GM23338 (cell line): ENCODE measurements at regions not wholly inside any gene's neighbourhood (a gene's known extent, or its start where the extent isn't known, plus 50 kb on each side); places are given as distances from the start of the nearest gene placed in this dataset.

Experiments
- ATAC-seq: fragments of 200-7000 bp; cut with Tn5 transposase; 3 replicates; pipeline ENCODE4 v1.9.1; 2020
- DNase-seq: peaks from one replicate; pipeline ENCODE4 v3.0.0-alpha.2; 2015; ENCODE audit warnings: low spot score
- H2AFZ ChIP-seq: fragments of 200-600 bp; sonication (generic); 2 replicates; pipeline ENCODE4 v1.8.0; 2016; ENCODE audit warnings: antibody characterized with exemption, mild to moderate bottlenecking, moderate library complexity
- H3F3A ChIP-seq: fragments of 200-600 bp; sonication (generic); replicated peaks from 2 replicates; pipeline ENCODE4 v1.8.0; 2017; ENCODE audit warnings: antibody characterized with exemption, mixed run types, low read depth
- H3K27ac ChIP-seq: fragments of 200-600 bp; sonication (generic); 2 replicates; pipeline ENCODE4 v1.6.1; 2016; ENCODE audit warnings: low read depth
- H3K27me3 ChIP-seq: fragments of 200-600 bp; sonication (generic); 2 replicates; pipeline ENCODE4 v1.8.0; 2016; ENCODE audit warnings: mild to moderate bottlenecking, mixed run types, moderate library complexity; ENCODE audit not compliant: insufficient read depth
- H3K36me3 ChIP-seq: fragments of 200-600 bp; sonication (generic); 2 replicates; pipeline ENCODE4 v1.8.0; 2016; ENCODE audit warnings: mild to moderate bottlenecking; ENCODE audit not compliant: insufficient read depth
- H3K4me1 ChIP-seq: fragments of 200-600 bp; sonication (generic); 2 replicates; pipeline ENCODE4 v1.8.0; 2016; ENCODE audit warnings: mild to moderate bottlenecking, moderate library complexity; ENCODE audit not compliant: insufficient read depth
- H3K4me2 ChIP-seq: fragments of 200-600 bp; sonication (generic); 2 replicates; pipeline ENCODE4 v1.7.1; 2017; ENCODE audit warnings: mixed run types
- H3K4me3 ChIP-seq: fragments of 200-600 bp; sonication (generic); 2 replicates; pipeline ENCODE4 v1.6.1; 2016; ENCODE audit warnings: mixed run types
- H3K79me2 ChIP-seq: fragments of 200-600 bp; sonication (generic); replicated peaks from 2 replicates; pipeline ENCODE4 v1.8.0; 2017; ENCODE audit warnings: mild to moderate bottlenecking; ENCODE audit not compliant: insufficient read depth
- H3K9me2 ChIP-seq: fragments of 200-600 bp; sonication (generic); 2 replicates; pipeline ENCODE4 v1.8.0; 2017; ENCODE audit not compliant: insufficient read depth
- H4K20me1 ChIP-seq: fragments of 200-600 bp; sonication (generic); replicated peaks from 2 replicates; pipeline ENCODE4 v1.8.0; 2017; ENCODE audit warnings: mild to moderate bottlenecking; ENCODE audit not compliant: insufficient read depth
- H3K27ac Mint-ChIP-seq: 2 replicates; pipeline ENCODE4 v1.8.0; 2020; ENCODE audit warnings: inconsistent platforms, mild to moderate bottlenecking, moderate library complexity, mixed read lengths
- H3K27me3 Mint-ChIP-seq: 3 replicates; pipeline ENCODE4 v1.8.0; 2022; ENCODE audit warnings: low read depth, mild to moderate bottlenecking, moderate library complexity, mixed read lengths, inconsistent platforms; ENCODE audit not compliant: insufficient read depth, poor library complexity
- H3K36me3 Mint-ChIP-seq: 3 replicates; pipeline ENCODE4 v1.8.0; 2021; ENCODE audit warnings: low read depth, mild to moderate bottlenecking, inconsistent platforms, moderate library complexity, mixed read lengths
- H3K4me1 Mint-ChIP-seq: 3 replicates; pipeline ENCODE4 v1.8.0; 2020; ENCODE audit warnings: mild to moderate bottlenecking, inconsistent platforms, mixed read lengths
- H3K4me3 Mint-ChIP-seq: 3 replicates; pipeline ENCODE4 v1.8.0; 2021; ENCODE audit warnings: moderate library complexity, mild to moderate bottlenecking, inconsistent platforms, mixed read lengths
- H3K9me3 Mint-ChIP-seq: 3 replicates; pipeline ENCODE4 v1.8.0; 2020; ENCODE audit warnings: moderate library complexity, mild to moderate bottlenecking, inconsistent platforms, mixed read lengths
- CREB1 ChIP-seq: fragments of 250-450 bp; sonication (Bioruptor Pico); IDR thresholded peaks from 2 replicates; pipeline ENCODE4 v1.5.0; 2020; ENCODE audit warnings: low read depth, mild to moderate bottlenecking, moderate library complexity
- CTCF ChIP-seq, 2 experiments: fragments of 200-600 bp in 1 of 2; sonication (generic) in 1 of 2; conservative IDR thresholded peaks; 2 replicates each; pipeline versions ENCODE4 v1.5.1 to v1.6.1; 2016 to 2017; ENCODE audit warnings: antibody characterized with exemption in 2 of 2, low read depth in 2 of 2, mild to moderate bottlenecking in 2 of 2, moderate library complexity in 1 of 2
- ETS1 ChIP-seq: IDR thresholded peaks from 2 replicates; pipeline ENCODE4 v1.6.1; 2016; ENCODE audit warnings: antibody characterized with exemption
- EZH2 ChIP-seq: fragments of 200-600 bp; sonication (generic); IDR thresholded peaks from one replicate; pipeline ENCODE4 v1.8.0; 2017; ENCODE audit warnings: antibody characterized with exemption, mild to moderate bottlenecking, low read depth; ENCODE audit not compliant: unreplicated experiment
- EZH2phosphoT487 ChIP-seq: fragments of 200-600 bp; sonication (generic); IDR thresholded peaks from one replicate; pipeline ENCODE4 v1.8.1; 2018; ENCODE audit warnings: antibody characterized with exemption; ENCODE audit not compliant: unreplicated experiment
- JUNB ChIP-seq: IDR thresholded peaks from one replicate; pipeline ENCODE4 v1.6.1; 2016; ENCODE audit warnings: antibody characterized with exemption; ENCODE audit not compliant: unreplicated experiment
- NANOG ChIP-seq: IDR thresholded peaks from 2 replicates; pipeline ENCODE4 v1.6.1; 2016; ENCODE audit warnings: antibody characterized with exemption, borderline replicate concordance
- POLR2AphosphoS5 ChIP-seq: IDR thresholded peaks from 2 replicates; pipeline ENCODE4 v1.6.1; 2016; ENCODE audit warnings: antibody characterized with exemption, low read depth
- STAT1 ChIP-seq: IDR thresholded peaks from one replicate; pipeline ENCODE4 v1.6.1; 2016; ENCODE audit warnings: antibody characterized with exemption; ENCODE audit not compliant: unreplicated experiment
- ZNF114 ChIP-seq: fragments of 250-450 bp; sonication (Bioruptor Pico); IDR thresholded peaks from 2 replicates; pipeline ENCODE4 v1.5.0; 2020; ENCODE audit warnings: mild to moderate bottlenecking, moderate library complexity
- ZNF331 ChIP-seq: fragments of 250-450 bp; sonication (Bioruptor Pico); IDR thresholded peaks from 2 replicates; pipeline ENCODE4 v1.5.0; 2020; ENCODE audit warnings: low read depth, mild to moderate bottlenecking, moderate library complexity
- TF ChIP-seq, protein P1 (sequence below): IDR thresholded peaks from one replicate; pipeline ENCODE4 v1.6.1; 2018; ENCODE audit warnings: antibody characterized with exemption; ENCODE audit not compliant: unreplicated experiment
- TF ChIP-seq, protein P2 (sequence below): fragments of 250-450 bp; sonication (Bioruptor Pico); IDR thresholded peaks from 2 replicates; pipeline ENCODE4 v1.5.0; 2020; ENCODE audit warnings: mild to moderate bottlenecking, moderate library complexity

DNA sequence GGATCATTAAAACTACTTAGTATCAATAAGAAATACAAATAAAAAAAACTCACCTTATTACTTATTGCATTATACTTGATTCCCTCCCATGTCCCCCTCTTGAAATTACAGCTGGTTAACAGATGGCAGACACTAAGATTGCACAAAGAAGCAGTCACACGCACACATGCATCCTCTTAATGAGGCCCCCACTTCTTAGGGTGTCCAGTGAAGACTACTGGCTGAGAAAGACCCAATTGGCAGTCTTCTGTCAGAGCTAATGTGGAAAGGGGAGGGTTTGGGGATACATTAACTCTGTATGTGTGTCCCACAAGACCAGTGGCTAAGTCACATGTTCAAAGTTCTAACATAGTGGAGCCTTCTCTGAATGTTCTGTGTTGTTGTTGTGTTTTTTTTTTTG is 210.7 kb downstream of the MTX2 start:
- no peak for DNase-seq

More for the DNA sequence above, 210.7 kb downstream of the MTX2 start:
- H3K4me3 ChIP-seq = no peak overlapping the region
- no peak overlapping the region for H3K4me2 ChIP-seq
- Mint-ChIP-seq H3K27ac (no peak overlapping the region), H3K4me3 (no peak overlapping the region), H3K36me3 (no peaks in the 10 kb centered on the region), H3K4me1 (no peaks in the 10 kb centered on the region), H3K9me3 (no peaks in the 10 kb centered on the region; the same call in 2 of the 3 replicates), H3K27me3 (peaks cover 4% of the 10 kb centered on the region)
- no peaks in the 10 kb centered on the region for H3K36me3 ChIP-seq
- H4K20me1 ChIP-seq = no peaks in the 10 kb centered on the region
- H2AFZ ChIP-seq = no peak overlapping the region
- no peak for TF ChIP-seq NANOG
- no peak for TF ChIP-seq EZH2phosphoT487
- no peak for TF ChIP-seq ETS1
- TF ChIP-seq POLR2AphosphoS5 = no peak
- TF ChIP-seq ZNF114 (CRISPR knock-in tag) = no peak
- TF ChIP-seq EZH2 = no peak
- TF ChIP-seq STAT1 = no peak
- TF ChIP-seq JUNB = no peak
- TF ChIP-seq, protein P1, sequence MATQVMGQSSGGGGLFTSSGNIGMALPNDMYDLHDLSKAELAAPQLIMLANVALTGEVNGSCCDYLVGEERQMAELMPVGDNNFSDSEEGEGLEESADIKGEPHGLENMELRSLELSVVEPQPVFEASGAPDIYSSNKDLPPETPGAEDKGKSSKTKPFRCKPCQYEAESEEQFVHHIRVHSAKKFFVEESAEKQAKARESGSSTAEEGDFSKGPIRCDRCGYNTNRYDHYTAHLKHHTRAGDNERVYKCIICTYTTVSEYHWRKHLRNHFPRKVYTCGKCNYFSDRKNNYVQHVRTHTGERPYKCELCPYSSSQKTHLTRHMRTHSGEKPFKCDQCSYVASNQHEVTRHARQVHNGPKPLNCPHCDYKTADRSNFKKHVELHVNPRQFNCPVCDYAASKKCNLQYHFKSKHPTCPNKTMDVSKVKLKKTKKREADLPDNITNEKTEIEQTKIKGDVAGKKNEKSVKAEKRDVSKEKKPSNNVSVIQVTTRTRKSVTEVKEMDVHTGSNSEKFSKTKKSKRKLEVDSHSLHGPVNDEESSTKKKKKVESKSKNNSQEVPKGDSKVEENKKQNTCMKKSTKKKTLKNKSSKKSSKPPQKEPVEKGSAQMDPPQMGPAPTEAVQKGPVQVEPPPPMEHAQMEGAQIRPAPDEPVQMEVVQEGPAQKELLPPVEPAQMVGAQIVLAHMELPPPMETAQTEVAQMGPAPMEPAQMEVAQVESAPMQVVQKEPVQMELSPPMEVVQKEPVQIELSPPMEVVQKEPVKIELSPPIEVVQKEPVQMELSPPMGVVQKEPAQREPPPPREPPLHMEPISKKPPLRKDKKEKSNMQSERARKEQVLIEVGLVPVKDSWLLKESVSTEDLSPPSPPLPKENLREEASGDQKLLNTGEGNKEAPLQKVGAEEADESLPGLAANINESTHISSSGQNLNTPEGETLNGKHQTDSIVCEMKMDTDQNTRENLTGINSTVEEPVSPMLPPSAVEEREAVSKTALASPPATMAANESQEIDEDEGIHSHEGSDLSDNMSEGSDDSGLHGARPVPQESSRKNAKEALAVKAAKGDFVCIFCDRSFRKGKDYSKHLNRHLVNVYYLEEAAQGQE = no peak
- no peak for TF ChIP-seq CTCF (conservative IDR thresholded peaks at IDR 0.05; ENCODE audit: low read depth in 2 of 2)
- TF ChIP-seq, protein P2, sequence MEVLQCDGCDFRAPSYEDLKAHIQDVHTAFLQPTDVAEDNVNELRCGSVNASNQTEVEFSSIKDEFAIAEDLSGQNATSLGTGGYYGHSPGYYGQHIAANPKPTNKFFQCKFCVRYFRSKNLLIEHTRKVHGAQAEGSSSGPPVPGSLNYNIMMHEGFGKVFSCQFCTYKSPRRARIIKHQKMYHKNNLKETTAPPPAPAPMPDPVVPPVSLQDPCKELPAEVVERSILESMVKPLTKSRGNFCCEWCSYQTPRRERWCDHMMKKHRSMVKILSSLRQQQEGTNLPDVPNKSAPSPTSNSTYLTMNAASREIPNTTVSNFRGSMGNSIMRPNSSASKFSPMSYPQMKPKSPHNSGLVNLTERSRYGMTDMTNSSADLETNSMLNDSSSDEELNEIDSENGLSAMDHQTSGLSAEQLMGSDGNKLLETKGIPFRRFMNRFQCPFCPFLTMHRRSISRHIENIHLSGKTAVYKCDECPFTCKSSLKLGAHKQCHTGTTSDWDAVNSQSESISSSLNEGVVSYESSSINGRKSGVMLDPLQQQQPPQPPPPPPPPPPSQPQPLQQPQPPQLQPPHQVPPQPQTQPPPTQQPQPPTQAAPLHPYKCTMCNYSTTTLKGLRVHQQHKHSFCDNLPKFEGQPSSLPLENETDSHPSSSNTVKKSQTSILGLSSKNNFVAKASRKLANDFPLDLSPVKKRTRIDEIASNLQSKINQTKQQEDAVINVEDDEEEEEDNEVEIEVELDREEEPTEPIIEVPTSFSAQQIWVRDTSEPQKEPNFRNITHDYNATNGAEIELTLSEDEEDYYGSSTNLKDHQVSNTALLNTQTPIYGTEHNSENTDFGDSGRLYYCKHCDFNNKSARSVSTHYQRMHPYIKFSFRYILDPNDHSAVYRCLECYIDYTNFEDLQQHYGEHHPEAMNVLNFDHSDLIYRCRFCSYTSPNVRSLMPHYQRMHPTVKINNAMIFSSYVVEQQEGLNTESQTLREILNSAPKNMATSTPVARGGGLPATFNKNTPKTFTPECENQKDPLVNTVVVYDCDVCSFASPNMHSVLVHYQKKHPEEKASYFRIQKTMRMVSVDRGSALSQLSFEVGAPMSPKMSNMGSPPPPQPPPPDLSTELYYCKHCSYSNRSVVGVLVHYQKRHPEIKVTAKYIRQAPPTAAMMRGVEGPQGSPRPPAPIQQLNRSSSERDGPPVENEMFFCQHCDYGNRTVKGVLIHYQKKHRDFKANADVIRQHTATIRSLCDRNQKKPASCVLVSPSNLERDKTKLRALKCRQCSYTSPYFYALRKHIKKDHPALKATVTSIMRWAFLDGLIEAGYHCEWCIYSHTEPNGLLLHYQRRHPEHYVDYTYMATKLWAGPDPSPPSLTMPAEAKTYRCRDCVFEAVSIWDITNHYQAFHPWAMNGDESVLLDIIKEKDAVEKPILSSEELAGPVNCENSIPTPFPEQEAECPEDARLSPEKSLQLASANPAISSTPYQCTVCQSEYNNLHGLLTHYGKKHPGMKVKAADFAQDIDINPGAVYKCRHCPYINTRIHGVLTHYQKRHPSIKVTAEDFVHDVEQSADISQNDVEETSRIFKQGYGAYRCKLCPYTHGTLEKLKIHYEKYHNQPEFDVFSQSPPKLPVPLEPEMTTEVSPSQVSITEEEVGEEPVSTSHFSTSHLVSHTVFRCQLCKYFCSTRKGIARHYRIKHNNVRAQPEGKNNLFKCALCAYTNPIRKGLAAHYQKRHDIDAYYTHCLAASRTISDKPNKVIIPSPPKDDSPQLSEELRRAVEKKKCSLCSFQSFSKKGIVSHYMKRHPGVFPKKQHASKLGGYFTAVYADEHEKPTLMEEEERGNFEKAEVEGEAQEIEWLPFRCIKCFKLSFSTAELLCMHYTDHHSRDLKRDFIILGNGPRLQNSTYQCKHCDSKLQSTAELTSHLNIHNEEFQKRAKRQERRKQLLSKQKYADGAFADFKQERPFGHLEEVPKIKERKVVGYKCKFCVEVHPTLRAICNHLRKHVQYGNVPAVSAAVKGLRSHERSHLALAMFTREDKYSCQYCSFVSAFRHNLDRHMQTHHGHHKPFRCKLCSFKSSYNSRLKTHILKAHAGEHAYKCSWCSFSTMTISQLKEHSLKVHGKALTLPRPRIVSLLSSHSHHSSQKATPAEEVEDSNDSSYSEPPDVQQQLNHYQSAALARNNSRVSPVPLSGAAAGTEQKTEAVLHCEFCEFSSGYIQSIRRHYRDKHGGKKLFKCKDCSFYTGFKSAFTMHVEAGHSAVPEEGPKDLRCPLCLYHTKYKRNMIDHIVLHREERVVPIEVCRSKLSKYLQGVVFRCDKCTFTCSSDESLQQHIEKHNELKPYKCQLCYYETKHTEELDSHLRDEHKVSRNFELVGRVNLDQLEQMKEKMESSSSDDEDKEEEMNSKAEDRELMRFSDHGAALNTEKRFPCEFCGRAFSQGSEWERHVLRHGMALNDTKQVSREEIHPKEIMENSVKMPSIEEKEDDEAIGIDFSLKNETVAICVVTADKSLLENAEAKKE (CRISPR knock-in tag) = no peak
- no peak for TF ChIP-seq CREB1 (CRISPR knock-in tag)
- TF ChIP-seq ZNF331 = no peak
- peaks cover 2% of the 10 kb centered on the region; the same call in 1 of the 2 replicates for H3K9me2 ChIP-seq
- no peak for ATAC-seq
- H3K27ac ChIP-seq = no peak overlapping the region
- no peaks in the 10 kb centered on the region for H3K4me1 ChIP-seq
- H3F3A ChIP-seq = no peaks in the 10 kb centered on the region
- H3K27me3 ChIP-seq = no peaks in the 10 kb centered on the region
- H3K79me2 ChIP-seq = no peaks in the 10 kb centered on the region
